Hematopoietic multipotent progenitor cell treated with erythropoietin and hydrocortisone succinate and interleukin-3 and kit ligand, for 6 days (in vitro differentiated cells): ENCODE measurements at regions not wholly inside any gene's neighbourhood (a gene's known extent, or its start where the extent isn't known, plus 50 kb on each side); places are given as distances from the start of the nearest gene placed in this dataset.
"Not testable (repeated sequence)": the region's sequence is repeated elsewhere in the genome, so short reads cannot be mapped to it uniquely, and the experiment has no call there.

ENCODE experiments used
- DNase-seq: peaks from one replicate; pipeline ENCODE4 v3.0.0-alpha.2; 2015

DNA sequence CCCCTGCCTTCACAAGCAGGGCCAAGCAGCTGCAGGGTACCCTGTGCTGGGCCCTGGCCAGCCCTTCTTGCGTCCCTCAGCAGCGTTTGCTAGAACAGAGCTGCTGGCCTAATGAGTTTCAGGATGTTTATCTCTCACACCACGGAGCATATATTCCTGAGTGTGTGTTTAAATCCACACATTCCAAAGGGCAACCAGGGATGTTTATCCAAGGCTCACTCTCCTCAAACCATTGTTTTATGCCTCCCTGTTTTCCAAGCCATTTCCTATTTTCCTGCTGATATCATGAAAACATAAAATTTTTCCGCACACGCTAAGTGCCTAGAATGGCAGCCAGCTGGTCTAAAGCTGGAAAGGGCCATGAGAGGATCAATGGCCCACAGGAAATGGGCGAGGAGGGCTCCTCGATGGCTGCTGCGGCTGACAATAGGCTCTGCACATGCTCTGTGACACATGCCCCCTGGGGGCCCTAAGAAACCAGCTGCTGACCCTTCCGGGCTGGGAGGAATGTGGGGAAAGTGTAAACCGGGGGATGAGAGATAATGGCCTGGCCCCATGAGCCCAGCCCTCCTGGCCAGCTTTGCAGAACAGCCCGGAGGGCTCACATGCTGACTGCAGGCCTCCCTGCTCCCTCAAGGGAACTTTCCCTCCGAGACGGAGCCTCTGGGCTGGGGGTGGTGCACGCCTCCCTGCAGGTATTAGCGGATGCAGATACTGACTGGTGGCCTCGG lies 194.0 kb downstream of the NDUFA10 start:
- no peak for DNase-seq

DNA sequence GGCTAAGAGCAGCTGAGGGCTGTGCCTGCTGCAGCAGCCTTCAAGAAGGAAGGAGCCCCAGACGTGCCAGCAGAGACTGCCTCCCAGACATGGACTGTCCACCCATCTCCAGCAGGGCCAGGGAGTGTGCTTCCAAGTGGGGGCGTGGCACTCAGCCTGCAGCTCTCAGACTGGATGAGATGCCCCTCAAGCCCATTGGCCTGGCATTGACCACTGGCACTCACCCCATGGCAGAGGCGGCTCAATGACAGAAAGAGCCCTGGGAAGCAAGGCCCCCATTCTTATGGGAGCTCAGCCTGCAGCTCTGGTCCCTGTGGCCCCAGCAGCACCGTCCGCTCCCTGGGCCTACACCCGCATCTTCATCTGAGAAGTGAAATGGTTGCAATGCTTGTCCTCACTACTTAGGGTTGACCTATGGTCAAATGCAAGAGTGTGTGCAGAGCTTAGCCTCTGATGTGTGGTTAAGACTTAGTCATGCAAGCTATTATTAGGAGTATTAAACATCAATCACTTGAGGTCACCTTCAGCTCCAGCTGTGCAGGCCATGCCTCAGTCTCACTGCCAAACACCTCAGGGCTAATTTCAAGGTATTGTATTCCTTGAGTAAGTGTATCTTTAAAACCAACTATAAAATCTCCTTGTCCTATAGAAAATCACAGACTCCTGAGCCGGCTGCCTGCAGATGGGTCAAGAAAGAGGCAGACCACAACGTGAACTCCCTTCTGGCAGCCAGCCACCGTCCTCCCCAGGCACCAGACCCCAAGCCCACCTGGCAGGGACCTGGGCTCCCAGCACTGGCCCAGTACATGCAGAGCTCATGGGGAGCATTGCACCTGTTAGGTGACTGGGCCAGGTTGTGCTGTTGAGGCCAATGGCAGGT lies 194.8 kb downstream of the NDUFA10 start:
- DNase-seq: no peak

DNA sequence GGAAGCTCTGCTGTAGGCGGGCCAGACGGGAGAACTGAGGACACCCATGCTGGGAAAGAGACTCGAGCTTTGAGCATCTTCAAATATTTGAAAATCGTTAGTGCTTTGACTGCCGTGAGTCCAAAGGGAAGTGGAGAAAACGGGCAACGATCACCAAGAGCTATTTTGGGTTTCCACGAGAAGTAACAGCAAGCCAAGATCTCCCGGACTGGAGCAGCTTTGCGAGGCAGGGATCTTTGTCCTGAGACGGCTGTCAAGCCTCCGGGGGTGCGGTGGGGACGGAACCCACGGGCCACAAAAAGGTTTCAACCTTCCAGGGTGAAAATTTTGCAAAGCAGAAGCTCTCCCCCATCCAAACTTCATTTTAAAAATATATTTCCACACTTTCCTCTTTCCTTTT lies 195.8 kb downstream of the NDUFA10 start:
- DNase-seq: no peak

DNA sequence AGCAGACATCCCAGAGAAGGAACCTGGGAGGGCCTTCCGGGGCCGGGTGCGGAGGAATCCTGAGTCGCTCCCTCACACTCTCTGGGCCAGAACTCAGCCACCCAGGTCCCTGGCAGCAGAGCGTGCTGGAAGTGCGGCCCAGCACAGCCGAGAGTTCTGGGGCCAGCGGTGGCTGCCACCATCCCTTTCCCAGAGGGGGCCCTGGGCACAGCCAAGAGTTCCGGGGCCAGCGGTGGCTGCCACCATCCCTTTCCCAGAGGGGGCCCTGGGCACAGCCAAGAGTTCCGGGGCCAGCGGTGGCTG lies 196.2 kb downstream of the NDUFA10 start:
- not testable (repeated sequence) for DNase-seq

DNA sequence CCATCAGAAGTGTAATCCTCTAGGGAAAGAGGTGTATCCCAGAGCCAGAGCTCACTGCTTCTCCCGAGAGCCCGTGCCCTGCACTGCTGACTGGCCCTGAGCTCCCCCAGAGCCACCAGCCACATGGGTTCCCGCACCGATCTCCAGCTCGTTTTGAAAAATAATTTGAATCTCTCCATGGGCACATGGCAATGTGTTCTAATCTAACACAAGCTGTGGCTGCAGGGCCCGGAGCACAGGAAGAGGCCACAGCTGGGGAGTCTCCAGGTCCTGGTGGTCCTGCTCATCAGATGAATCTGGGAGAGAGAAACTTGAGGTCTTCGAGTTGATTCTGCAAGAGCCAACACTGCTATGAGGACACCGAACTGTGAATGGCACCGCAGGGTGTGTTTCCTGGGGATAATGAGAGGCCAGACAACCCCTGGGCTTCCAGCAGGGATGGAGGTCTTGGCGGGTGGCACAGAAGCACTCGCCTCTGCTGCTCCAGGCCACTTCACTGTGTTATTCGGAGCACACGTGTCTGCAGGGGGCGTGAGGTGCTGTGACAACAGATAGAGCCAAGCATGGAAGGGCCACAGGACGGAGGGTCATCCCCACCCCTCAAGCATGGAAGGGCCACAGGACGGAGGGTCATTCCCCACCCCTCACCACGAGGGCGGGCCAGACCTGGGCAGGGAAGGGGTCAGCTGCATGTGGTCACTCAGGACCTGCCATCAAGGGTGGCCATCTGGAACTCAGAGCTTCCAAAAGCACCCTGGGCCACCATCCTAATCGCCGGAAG lies 196.8 kb downstream of the NDUFA10 start:
- DNase-seq: no peak

DNA sequence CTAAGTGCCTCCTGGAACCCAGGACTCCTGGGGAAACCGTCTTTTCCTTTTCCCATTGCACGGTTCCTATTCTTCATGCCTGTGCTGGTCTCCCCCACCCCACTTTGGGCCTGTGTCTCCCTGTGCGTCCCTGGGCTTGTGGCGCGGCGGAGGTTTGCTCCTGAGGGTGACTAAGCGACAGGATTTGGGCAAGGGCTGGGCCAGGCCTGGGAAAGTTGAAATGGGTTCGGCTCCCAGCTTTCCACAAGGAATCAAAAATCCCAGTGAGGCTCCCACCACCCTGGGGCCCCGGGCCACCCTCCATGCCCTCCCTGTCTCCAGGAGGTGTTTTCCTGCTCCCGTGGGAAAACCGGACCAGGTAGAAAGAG lies 197.6 kb downstream of the NDUFA10 start:
- DNase-seq: no peak

DNA sequence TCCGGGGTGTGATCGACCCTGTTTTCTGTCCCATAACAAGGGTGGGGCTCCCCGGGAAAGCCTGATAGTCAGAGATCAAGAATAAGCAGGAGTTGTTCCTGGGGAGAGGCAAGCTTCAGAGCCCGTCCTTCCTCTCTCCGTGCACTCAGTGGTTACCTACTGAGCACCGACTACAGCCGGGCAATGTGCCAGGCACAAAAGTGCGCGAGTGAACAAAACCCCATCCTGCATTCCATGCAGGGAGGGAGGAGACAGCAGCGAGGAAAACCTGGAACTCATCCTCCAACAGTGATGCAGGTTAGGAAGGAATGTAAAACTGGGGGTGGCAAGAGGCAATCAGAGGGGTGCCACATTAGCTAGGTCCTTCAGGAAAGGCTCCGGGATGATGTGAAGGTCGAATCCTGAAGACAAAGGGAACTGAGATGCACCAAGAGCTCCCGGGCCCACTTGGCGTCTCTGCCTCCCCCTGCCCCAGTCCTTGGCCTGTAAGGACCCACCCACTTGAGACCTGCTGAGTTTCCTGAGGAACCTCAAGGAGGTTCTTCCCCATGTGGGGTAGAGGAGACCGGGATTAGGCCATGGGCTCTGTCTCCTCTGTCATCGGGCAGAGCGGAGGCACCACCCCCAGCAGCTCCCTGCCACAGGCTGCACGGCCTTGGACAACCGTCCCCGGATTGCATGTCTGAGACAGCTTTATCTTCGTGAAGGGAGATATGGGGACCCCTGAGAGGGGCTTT lies 198.2 kb downstream of the NDUFA10 start:
- DNase-seq: no peak

DNA sequence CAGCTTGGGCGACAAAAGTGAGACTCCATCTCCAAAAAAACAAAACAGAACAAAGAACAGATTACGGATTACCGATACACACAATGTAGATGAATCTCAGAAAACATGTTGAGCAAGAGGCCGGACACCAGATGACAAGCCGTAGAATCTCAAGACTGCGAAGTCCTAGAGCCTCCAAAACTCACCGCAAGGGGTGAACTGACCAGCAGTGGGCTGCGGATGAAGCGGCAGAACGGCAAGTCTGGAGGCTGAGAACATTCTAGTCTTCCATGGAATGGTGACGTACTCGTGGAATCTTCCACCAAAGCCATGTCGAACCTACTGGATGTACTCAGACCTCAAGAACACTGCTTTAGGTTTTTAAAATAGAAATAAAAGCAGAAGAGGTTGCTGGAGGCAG lies 198.8 kb downstream of the NDUFA10 start:
- DNase-seq: no peak

DNA sequence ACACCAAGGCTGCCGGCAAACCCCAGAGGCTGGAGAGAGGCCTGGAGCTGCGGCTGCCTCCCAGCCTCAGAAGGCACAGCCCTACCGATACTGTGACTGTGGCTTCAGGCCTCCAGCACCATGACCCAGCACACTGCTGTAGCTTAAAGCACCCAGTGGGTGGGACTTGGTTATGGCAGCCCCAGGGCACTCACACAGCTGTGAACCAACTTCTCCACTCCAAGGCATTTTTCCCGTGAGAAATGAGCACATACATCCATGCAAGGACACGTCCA lies 199.5 kb downstream of the NDUFA10 start:
- no peak for DNase-seq

DNA sequence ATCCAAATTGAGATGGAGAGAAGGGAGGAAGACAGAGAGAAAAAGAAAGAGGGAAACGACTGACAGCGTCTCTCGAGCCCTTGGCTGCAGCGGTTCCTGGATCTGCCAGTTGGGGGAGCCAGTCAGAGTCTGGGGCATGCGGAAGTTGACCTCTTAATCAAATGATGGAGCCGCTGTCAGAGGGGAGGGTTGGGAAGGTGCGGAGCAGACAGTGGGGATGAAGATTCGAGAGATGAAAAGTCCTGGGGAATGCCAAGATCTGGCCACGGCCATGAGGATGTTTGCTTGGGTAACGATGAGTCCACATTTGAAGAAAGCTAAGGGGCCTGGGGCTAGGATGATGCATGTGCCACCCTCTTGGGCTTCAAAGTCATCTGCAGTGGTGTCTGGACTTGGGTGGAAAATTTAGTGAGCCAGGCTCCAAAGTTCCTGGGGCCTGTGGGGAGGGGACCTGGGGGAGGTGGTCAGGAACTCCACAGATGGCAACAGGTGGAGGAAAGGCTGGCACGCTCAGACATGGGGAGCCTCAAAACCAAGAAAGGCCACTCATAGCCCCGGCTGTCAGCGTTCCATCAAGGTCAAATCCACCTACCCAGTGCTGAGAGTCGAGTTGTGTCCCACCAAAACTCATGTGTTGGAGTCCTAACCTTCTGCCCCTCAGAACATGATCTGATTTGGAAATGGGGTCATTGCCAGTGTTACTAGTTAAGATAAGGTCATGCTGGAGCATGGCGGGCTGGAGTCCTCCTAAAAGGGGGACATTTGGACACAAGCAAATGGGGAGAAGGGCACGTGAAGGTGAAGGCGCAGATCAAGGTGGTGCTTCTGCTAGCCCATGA lies 200.1 kb downstream of the NDUFA10 start:
- no peak for DNase-seq

DNA sequence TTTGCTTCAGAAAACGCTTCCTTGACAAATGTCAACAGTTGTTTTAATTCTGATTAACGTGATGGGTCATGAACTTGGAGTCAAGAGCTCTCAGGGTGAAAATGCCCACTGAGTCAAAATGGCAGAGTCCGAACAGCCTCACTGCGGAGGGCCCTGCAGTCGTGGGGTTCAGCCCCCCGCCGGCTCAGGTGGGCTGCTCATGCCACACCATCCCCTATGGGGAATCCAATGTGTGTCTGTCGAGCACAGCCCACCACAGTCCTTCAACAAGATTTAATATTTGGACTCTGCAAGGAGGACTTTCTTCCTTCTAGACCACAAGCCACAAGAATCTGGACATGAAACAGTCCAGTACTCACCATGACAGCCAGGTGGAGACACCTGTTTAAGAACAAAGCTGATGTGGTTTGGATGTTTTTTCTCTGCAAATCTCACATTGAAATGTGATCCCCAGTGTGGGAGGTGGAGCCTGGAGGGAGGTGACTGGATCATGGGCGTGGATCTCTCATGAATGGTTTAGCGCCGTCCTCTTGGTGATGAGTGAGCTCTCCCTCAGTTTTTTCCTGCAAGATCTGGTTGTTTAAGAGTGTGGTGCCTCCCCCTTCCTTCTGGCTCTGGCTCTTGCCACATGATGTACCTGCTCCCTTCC lies 201.0 kb downstream of the NDUFA10 start:
- peak; percentile 11 for DNase-seq

DNA sequence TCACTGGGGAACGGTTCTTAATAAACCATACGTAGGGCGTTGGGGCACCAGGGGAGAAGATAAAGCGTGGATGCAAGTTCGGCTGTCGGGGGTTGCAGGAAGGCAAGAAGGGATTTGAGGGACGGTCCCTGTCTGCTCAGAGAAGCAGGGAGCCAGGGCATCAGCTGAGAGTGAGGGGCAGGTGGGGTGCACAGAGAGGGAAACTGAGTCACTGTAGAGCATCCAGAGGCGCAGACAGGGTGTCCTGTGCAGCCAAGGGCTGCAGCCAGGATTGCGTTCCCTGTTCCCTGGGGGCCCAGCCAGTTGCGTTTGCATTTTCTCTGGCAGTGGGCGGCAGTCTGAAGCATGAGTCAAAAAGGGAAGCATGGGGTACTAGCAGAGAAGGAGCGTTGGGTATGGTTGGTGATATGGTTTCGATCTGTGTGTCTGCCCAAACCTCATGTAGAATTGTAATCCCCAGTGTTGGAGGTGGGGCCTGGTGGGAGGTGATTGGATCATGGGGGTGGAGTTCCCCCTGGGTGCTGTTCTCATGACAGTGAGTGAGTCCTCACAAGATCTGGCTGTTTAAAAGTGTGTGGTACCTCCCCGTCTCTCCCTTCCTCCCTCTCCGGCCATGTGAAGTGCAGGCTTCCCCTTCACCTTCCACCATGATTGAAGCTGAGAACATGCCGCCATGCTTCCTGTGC lies 202.9 kb downstream of the NDUFA10 start:
- no peak for DNase-seq

DNA sequence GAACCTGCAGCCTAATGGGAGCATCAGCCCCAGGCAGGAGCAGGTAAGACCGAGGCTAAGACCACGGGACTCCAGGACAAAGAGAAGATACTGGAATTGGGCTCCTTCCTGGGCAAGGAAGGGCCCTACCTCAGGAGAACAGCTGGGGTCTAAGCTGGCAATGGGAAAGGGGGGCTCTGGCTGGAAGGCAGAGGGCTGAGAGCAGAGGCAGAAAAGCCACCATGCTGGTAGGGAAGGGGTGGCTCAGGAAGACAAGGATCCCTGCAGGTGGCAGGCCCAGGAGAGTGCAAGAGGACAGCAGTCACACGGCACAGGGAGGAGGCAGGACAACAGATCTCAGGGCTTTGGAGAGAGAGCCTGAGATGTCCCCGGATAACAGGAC lies 203.5 kb downstream of the NDUFA10 start:
- DNase-seq: no peak

DNA sequence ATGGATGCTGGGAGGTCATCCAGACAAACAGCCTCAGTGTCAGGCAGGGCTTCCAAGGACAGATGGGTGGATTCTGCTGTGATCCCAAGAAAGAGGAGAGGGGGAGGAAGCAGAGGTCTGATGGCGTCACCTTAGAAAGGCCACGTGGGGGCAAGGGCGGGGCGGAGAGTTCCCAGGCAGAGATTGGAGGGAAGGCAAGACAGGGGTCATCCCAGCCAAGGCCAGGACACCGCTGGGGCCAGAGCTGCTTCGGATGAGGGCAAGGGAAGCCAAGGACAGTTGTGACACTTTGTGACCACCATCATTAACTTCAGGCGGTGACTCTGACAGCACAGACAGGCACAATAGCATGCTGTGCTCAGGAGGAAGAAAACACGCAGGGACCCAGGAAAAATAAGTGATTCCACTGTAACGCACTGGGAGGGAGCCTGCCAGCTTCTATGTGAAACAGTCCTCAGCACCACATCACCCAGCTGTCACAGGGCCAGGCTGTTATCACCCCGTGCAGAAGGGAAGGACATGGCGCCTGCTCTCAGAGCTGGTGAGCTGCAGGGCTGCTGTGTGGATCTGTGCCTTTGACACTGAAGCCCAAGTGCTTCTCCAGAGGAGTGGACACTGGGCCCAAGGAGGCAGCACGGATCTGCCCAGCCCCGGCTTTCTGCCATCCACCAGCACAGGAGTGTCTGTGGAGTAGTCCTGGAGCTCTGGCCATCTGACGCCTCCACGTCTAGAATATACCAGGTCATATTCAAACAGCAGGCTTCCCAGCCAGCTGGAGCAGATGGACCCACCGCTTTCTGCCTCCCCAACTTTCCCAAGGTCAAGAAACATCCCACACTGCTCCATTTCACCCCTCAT lies 204.1 kb downstream of the NDUFA10 start:
- DNase-seq: peak; percentile 31

DNA sequence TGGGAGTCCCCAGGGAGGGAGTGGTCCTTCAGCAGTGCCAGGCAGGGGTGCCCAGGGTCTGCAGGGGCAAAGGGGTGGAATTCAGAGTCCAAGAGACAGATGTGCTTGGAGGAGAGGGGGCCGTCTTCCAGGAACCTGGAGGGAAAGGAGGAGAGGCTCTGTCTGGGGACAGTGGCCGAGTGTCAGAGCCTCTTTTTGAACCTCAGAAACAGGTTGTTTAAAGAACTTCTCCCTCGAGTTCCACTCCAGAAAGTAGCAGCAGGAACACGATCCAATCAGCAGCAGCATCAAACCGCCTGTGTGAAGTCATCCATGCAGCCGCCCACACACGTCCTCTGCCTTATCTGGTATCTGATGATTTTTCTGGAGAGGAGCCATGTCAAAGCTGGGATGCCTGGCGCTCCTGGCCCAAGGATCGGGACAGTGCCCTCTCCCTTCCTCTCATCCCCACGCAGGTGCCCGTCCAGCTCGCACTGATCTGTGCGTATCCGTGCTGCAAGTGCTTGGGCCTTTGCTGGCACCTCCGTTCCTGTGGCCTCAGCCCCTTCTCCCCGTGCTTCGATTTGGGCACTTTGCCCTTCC lies 205.1 kb downstream of the NDUFA10 start:
- DNase-seq: no peak

DNA sequence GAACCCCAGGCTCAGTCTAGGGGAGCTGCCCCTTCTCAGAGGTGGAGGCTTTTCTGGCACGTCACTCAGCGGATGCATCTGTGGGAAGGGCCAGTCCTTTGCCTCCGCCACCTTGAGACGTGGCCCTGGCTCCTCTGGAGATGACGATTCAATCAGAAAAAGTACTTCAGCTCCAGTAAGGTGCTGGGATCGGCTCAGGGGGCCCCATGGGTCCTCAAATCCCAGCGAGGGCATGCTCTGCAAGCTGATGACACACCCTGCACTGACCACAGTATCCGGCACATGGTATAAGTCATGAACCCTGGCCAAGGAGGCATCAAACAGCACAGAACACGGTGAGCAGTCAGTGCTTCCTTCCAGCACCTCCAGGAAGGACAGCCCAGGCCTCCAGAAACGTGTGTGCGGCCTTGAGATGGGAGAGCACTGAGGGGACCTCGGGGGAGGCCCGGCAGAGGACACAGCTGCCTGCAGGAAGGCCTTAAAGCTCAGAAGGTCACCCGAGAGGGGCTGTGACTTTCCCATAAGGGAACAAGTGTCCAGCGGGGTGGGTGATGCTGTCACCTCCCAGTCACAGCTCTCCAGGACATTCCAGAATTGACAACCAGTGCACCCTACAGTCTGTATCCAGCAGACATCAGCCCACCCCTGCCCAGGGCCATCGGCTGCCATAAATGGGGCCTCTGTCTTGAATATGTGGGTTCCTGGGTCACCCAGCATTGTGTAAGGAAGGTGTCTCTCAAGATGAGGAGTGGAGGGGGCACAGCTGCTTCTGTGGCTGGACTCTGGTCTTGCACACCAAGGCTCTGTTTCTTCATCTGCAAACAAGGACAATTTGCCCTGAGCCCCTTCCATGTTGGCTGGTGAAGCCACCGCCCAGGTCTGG lies 205.8 kb downstream of the NDUFA10 start:
- DNase-seq: no peak

DNA sequence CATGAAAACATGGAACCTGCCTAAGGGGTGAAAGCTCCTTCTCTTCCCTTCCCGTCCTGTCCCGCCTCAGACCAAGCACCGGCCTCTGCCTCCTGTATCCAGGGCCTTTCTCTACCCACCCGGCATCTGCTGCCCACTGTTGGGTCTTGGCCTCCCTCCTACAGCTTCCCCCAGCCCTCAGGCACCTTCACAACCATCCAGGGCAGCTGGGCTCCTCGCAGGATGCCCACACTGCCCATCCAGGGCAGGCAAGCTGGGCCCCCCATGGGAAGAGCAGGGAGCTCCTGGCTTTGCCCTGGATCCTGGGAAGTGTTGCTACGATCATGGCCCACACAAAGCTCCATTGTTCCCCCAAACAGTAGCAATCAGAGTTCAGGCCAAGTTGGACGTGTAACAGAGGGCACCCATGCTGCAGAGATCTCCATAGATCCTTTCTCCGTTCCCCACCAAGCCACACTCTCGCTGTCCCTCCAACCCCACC lies 206.6 kb downstream of the NDUFA10 start:
- no peak for DNase-seq

DNA sequence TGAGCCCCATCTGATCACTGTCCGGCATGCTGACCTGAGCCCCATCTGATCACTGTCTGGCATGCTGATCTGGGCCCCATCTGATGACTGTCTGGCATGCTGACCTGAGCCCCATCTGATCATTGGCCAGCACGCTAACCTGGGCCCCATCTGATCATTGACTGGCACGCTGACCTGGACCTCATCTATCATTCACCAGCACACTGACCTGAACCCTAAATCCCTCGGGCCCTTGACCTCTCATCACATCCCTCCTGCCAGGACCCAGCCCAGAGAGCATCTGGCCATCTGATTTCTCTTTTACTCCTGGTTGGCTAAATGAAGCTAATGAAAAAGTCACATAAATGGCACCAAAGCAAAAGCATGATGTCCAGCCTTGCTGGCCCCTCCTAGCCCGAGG lies 207.1 kb downstream of the NDUFA10 start:
- DNase-seq: no peak
